ENCODE measurements at regions not wholly inside any gene's neighbourhood (a gene's known extent, or its start where the extent isn't known, plus 50 kb on each side); places are given as distances from the start of the nearest gene placed in this dataset.

DNA sequence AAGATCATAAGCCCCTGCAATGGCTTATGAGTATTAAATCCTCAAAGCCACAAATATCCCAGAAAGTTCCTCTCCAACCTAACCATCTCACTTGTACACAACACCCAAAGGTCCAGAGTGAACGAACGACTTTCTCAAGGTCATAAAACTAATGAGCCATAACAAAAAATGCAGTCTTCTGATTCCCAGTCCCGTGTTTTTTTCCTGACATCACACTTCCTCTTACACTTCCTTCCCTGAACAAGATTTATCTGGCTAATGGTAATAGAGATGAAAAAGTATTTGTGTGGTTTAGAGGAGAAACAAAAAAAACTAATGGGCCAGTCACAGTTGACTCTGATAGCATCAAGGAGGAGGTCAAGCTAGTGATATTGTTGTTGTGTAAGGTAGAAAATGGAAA, 99.5 kb upstream of the KLHL13 start (continued):
- TF ChIP-seq, protein P1, sequence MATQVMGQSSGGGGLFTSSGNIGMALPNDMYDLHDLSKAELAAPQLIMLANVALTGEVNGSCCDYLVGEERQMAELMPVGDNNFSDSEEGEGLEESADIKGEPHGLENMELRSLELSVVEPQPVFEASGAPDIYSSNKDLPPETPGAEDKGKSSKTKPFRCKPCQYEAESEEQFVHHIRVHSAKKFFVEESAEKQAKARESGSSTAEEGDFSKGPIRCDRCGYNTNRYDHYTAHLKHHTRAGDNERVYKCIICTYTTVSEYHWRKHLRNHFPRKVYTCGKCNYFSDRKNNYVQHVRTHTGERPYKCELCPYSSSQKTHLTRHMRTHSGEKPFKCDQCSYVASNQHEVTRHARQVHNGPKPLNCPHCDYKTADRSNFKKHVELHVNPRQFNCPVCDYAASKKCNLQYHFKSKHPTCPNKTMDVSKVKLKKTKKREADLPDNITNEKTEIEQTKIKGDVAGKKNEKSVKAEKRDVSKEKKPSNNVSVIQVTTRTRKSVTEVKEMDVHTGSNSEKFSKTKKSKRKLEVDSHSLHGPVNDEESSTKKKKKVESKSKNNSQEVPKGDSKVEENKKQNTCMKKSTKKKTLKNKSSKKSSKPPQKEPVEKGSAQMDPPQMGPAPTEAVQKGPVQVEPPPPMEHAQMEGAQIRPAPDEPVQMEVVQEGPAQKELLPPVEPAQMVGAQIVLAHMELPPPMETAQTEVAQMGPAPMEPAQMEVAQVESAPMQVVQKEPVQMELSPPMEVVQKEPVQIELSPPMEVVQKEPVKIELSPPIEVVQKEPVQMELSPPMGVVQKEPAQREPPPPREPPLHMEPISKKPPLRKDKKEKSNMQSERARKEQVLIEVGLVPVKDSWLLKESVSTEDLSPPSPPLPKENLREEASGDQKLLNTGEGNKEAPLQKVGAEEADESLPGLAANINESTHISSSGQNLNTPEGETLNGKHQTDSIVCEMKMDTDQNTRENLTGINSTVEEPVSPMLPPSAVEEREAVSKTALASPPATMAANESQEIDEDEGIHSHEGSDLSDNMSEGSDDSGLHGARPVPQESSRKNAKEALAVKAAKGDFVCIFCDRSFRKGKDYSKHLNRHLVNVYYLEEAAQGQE (IDR thresholded peaks at IDR 0.05; ENCODE audit: unreplicated experiment) = no peak
- TF ChIP-seq EZH2 (IDR thresholded peaks at IDR 0.05; ENCODE audit: low read depth, unreplicated experiment) = no peak
- no peak for TF ChIP-seq EZH2phosphoT487 (IDR thresholded peaks at IDR 0.05; ENCODE audit: unreplicated experiment)
- TF ChIP-seq, protein P2, sequence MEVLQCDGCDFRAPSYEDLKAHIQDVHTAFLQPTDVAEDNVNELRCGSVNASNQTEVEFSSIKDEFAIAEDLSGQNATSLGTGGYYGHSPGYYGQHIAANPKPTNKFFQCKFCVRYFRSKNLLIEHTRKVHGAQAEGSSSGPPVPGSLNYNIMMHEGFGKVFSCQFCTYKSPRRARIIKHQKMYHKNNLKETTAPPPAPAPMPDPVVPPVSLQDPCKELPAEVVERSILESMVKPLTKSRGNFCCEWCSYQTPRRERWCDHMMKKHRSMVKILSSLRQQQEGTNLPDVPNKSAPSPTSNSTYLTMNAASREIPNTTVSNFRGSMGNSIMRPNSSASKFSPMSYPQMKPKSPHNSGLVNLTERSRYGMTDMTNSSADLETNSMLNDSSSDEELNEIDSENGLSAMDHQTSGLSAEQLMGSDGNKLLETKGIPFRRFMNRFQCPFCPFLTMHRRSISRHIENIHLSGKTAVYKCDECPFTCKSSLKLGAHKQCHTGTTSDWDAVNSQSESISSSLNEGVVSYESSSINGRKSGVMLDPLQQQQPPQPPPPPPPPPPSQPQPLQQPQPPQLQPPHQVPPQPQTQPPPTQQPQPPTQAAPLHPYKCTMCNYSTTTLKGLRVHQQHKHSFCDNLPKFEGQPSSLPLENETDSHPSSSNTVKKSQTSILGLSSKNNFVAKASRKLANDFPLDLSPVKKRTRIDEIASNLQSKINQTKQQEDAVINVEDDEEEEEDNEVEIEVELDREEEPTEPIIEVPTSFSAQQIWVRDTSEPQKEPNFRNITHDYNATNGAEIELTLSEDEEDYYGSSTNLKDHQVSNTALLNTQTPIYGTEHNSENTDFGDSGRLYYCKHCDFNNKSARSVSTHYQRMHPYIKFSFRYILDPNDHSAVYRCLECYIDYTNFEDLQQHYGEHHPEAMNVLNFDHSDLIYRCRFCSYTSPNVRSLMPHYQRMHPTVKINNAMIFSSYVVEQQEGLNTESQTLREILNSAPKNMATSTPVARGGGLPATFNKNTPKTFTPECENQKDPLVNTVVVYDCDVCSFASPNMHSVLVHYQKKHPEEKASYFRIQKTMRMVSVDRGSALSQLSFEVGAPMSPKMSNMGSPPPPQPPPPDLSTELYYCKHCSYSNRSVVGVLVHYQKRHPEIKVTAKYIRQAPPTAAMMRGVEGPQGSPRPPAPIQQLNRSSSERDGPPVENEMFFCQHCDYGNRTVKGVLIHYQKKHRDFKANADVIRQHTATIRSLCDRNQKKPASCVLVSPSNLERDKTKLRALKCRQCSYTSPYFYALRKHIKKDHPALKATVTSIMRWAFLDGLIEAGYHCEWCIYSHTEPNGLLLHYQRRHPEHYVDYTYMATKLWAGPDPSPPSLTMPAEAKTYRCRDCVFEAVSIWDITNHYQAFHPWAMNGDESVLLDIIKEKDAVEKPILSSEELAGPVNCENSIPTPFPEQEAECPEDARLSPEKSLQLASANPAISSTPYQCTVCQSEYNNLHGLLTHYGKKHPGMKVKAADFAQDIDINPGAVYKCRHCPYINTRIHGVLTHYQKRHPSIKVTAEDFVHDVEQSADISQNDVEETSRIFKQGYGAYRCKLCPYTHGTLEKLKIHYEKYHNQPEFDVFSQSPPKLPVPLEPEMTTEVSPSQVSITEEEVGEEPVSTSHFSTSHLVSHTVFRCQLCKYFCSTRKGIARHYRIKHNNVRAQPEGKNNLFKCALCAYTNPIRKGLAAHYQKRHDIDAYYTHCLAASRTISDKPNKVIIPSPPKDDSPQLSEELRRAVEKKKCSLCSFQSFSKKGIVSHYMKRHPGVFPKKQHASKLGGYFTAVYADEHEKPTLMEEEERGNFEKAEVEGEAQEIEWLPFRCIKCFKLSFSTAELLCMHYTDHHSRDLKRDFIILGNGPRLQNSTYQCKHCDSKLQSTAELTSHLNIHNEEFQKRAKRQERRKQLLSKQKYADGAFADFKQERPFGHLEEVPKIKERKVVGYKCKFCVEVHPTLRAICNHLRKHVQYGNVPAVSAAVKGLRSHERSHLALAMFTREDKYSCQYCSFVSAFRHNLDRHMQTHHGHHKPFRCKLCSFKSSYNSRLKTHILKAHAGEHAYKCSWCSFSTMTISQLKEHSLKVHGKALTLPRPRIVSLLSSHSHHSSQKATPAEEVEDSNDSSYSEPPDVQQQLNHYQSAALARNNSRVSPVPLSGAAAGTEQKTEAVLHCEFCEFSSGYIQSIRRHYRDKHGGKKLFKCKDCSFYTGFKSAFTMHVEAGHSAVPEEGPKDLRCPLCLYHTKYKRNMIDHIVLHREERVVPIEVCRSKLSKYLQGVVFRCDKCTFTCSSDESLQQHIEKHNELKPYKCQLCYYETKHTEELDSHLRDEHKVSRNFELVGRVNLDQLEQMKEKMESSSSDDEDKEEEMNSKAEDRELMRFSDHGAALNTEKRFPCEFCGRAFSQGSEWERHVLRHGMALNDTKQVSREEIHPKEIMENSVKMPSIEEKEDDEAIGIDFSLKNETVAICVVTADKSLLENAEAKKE (CRISPR knock-in tag; IDR thresholded peaks at IDR 0.05) = no peak

DNA sequence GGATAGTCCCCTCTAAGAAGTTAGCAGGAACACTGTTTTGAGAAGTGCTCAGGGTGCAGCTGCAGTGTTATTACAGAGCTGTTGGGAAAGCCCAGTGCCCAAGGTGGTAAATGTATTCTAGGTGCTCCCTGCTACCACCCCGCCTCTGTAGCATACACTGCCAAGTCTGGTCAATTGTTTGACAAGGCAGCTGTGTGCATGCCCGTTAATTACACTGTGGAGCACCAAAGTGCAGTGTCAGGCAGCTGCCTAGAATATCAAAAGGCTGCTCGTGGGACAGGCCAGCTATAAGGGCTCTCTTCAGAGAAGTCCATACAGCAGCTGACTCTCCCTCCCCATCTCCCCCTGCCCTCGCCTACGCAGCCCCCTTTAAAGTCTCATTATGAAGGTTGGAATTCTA, 99.9 kb upstream of the KLHL13 start:
- ATAC-seq = no peak
- no peak overlapping the region for H3K4me2 ChIP-seq
- Mint-ChIP-seq H3K27me3 (ENCODE audit: insufficient read depth, low read depth, poor library complexity) (no peaks in the 10 kb centered on the region), H3K36me3 (ENCODE audit: low read depth) (no peaks in the 10 kb centered on the region), H3K9me3 (no peaks in the 10 kb centered on the region), H3K4me1 (peaks cover 9% of the 10 kb centered on the region; the same call in 2 of the 3 replicates), H3K27ac (no peak overlapping the region), H3K4me3 (no peak overlapping the region)
- no peaks in the 10 kb centered on the region for H3K79me2 ChIP-seq (replicated peaks; ENCODE audit: insufficient read depth)
- H3K9me2 ChIP-seq (ENCODE audit: insufficient read depth) = no peaks in the 10 kb centered on the region
- H3K4me3 ChIP-seq = no peak overlapping the region
- no peak overlapping the region for H2AFZ ChIP-seq
- H3F3A ChIP-seq (replicated peaks; ENCODE audit: low read depth) = no peaks in the 10 kb centered on the region
- no peak overlapping the region for H3K27ac ChIP-seq (ENCODE audit: low read depth)
- no peaks in the 10 kb centered on the region for H3K36me3 ChIP-seq (ENCODE audit: insufficient read depth)
- DNase-seq (ENCODE audit: low spot score) = no peak
- no peaks in the 10 kb centered on the region for H4K20me1 ChIP-seq (replicated peaks; ENCODE audit: insufficient read depth)
- no peaks in the 10 kb centered on the region for H3K27me3 ChIP-seq (ENCODE audit: insufficient read depth)
- H3K4me1 ChIP-seq (ENCODE audit: insufficient read depth) = no peaks in the 10 kb centered on the region
- TF ChIP-seq POLR2AphosphoS5 (IDR thresholded peaks at IDR 0.05; ENCODE audit: low read depth) (no peak), CREB1 (CRISPR knock-in tag; IDR thresholded peaks at IDR 0.05; ENCODE audit: low read depth) (no peak)
- TF ChIP-seq, protein P3, sequence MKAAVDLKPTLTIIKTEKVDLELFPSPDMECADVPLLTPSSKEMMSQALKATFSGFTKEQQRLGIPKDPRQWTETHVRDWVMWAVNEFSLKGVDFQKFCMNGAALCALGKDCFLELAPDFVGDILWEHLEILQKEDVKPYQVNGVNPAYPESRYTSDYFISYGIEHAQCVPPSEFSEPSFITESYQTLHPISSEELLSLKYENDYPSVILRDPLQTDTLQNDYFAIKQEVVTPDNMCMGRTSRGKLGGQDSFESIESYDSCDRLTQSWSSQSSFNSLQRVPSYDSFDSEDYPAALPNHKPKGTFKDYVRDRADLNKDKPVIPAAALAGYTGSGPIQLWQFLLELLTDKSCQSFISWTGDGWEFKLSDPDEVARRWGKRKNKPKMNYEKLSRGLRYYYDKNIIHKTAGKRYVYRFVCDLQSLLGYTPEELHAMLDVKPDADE (IDR thresholded peaks at IDR 0.05) = no peak
- TF ChIP-seq, protein P1 (IDR thresholded peaks at IDR 0.05; ENCODE audit: unreplicated experiment) = no peak

All from GM23338 (cell line).